Nephron (organoid): ENCODE measurements at regions not wholly inside any gene's neighbourhood (a gene's known extent, or its start where the extent isn't known, plus 50 kb on each side); places are given as distances from the start of the nearest gene placed in this dataset.
A peak's percentile ranks its signal among the peaks of the same experiment; 100 is the strongest.

Experiments used
- H3K27ac Mint-ChIP-seq, 3 experiments: 2 replicates each; pipeline ENCODE4 v1.8.0; 2020; ENCODE audit warnings: mixed read lengths in 3 of 3, mild to moderate bottlenecking in 2 of 3, moderate library complexity in 1 of 3
- H3K27me3 Mint-ChIP-seq: 2 replicates; pipeline ENCODE4 v1.8.0; 2021; ENCODE audit warnings: low read depth, mild to moderate bottlenecking, moderate library complexity, mixed read lengths
- H3K36me3 Mint-ChIP-seq: 2 replicates; pipeline ENCODE4 v1.8.0; 2020; ENCODE audit warnings: low read depth, mixed read lengths
- H3K4me1 Mint-ChIP-seq: 2 replicates; pipeline ENCODE4 v1.8.0; 2020; ENCODE audit warnings: mixed read lengths
- H3K4me3 Mint-ChIP-seq, 3 experiments: 2 replicates each; pipeline ENCODE4 v1.8.0; 2020; ENCODE audit warnings: mild to moderate bottlenecking in 3 of 3, mixed read lengths in 3 of 3, moderate library complexity in 2 of 3
- H3K9me3 Mint-ChIP-seq: 2 replicates; pipeline ENCODE4 v1.8.0; 2020; ENCODE audit warnings: mixed read lengths
- TF ChIP-seq, protein P1 (sequence below), 3 experiments: fragments of 200-600 bp; sonication (generic); IDR thresholded peaks; one replicate each; pipeline ENCODE4 v1.5.0; 2021; ENCODE audit warnings: antibody characterized with exemption in 3 of 3; ENCODE audit not compliant: unreplicated experiment in 3 of 3

- TF ChIP-seq, protein P1, sequence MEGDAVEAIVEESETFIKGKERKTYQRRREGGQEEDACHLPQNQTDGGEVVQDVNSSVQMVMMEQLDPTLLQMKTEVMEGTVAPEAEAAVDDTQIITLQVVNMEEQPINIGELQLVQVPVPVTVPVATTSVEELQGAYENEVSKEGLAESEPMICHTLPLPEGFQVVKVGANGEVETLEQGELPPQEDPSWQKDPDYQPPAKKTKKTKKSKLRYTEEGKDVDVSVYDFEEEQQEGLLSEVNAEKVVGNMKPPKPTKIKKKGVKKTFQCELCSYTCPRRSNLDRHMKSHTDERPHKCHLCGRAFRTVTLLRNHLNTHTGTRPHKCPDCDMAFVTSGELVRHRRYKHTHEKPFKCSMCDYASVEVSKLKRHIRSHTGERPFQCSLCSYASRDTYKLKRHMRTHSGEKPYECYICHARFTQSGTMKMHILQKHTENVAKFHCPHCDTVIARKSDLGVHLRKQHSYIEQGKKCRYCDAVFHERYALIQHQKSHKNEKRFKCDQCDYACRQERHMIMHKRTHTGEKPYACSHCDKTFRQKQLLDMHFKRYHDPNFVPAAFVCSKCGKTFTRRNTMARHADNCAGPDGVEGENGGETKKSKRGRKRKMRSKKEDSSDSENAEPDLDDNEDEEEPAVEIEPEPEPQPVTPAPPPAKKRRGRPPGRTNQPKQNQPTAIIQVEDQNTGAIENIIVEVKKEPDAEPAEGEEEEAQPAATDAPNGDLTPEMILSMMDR (IDR thresholded peaks at IDR 0.05; ENCODE audit: unreplicated experiment in 3 of 3): no peak
- no peak overlapping the region for H3K4me3 Mint-ChIP-seq
- H3K27me3 Mint-ChIP-seq: peaks cover 10% of the 10 kb centered on the region
- peaks cover 9% of the 10 kb centered on the region for H3K4me1 Mint-ChIP-seq
- no peak overlapping the region for H3K27ac Mint-ChIP-seq
- no peaks in the 10 kb centered on the region for H3K36me3 Mint-ChIP-seq
- peaks cover 10% of the 10 kb centered on the region for H3K9me3 Mint-ChIP-seq
Observed at GRCh38 chr6:14060971-14061370, 56.6 kb upstream of the CD83 start.

DNA sequence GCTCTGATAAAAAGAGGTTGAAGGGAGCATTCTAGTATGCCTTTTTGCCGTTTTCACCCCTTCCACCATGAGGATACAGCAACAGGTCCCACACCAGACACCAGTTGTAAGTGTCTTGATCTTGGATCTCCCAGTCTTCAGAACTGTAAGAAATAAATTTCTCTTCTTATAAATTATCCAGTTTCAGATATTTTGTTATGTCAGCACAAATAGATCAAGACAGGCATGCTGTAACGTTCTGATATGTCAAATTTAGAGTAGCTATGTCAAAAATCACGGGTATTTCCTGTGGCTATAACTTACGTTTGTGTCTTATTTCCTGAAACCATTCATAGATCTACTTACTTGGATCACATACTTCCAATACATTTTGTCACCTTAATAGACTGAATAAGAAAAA, 55.9 kb upstream of the CD83 start:
- Mint-ChIP-seq H3K27me3 (peaks cover 10% of the 10 kb centered on the region), H3K27ac (no peak overlapping the region), H3K4me3 (no peak overlapping the region), H3K36me3 (no peaks in the 10 kb centered on the region), H3K4me1 (peaks cover 9% of the 10 kb centered on the region), H3K9me3 (peaks cover 10% of the 10 kb centered on the region)
- TF ChIP-seq, protein P1 (IDR thresholded peaks at IDR 0.05; ENCODE audit: unreplicated experiment in 3 of 3): no peak

DNA sequence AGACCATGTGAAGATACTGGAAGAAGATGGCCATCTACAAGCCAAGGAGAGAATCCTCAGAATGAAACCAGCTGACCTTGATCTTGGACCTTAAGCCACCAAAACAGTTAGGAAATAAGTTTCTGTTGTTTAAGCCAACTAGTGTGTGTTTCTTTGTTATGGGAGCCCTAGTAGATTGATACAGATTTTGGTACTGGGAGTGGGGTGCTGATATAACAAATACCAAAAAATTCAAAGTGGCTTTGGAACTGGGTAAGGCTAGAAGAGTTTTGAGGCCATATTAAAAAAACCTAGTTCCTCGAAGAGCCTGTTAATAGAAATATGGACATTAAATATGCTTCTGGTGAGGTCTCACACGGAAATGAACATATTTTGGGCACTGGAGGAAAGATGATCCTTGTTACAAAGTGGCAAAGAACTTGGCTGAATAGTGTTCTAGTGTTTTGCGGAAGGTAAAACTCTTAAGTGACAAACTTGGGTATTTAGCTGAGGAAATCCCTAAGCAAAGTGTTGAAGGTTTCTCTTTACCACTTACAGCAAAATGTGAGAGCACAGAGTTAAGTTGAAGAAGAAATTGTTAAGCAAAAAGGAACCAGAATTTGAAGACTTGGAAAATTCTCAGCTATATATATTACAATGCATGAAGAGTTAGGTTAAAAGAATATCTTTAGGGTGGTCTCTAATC, 55.1 kb upstream of the CD83 start:
- TF ChIP-seq, protein P1 (IDR thresholded peaks at IDR 0.05; ENCODE audit: unreplicated experiment in 3 of 3): no peak
- Mint-ChIP-seq H3K27me3 (peaks cover 10% of the 10 kb centered on the region), H3K4me1 (peaks cover 9% of the 10 kb centered on the region), H3K9me3 (peaks cover 10% of the 10 kb centered on the region), H3K4me3 (no peak overlapping the region), H3K36me3 (no peaks in the 10 kb centered on the region), H3K27ac (no peak overlapping the region)

DNA sequence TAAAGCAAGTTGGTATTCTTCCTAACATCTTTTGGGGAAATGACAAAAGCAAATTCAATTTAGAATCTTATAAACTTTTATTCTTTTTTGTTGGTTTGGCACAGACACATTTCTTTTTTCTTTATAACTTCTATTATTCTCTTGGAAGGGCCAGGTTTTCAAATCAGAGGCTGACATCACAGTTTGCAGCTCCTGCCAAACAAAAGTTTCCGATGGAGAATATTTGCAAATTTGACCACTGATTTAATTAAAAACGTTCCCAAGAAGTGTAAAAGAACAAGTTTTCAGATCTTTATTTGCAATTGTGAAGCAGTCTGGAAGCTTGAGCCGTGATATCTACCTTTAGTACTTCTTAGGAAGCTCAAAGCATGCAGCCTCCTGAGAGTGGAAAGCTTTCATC, 53.8 kb upstream of the CD83 start:
- H3K9me3 Mint-ChIP-seq: peaks cover 10% of the 10 kb centered on the region
- no peak overlapping the region for H3K27ac Mint-ChIP-seq
- TF ChIP-seq, protein P1 (IDR thresholded peaks at IDR 0.05; ENCODE audit: unreplicated experiment in 3 of 3): no peak
- peaks cover 4% of the 10 kb centered on the region for H3K27me3 Mint-ChIP-seq
- H3K36me3 Mint-ChIP-seq: no peaks in the 10 kb centered on the region
- H3K4me3 Mint-ChIP-seq: no peak overlapping the region
- H3K4me1 Mint-ChIP-seq: no peaks in the 10 kb centered on the region

DNA sequence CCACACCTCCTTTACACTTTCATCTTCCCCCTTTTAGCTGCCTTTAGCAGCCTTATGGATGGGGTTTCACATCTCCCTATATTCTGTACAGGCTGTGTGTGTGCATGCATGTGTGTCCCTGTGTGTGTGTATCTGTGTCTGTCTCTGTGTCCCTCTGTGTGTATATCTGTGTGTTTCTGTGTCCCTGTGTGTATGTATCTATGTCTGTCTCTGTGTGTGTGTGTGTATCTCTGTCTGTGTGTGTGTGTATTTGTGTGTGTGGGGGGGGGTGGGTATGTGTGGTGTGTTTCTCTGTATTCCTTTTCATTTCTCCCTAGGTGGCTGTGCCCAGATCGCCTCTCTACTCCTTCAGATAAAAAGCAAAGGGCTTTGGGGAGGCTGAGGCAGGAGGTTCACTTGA, 52.2 kb upstream of the CD83 start:
- peaks cover 10% of the 10 kb centered on the region for H3K9me3 Mint-ChIP-seq
- no peak overlapping the region for H3K4me3 Mint-ChIP-seq
- H3K4me1 Mint-ChIP-seq: no peaks in the 10 kb centered on the region
- H3K36me3 Mint-ChIP-seq: no peaks in the 10 kb centered on the region
- TF ChIP-seq, protein P1 (IDR thresholded peaks at IDR 0.05; ENCODE audit: unreplicated experiment in 3 of 3): no peak
- H3K27ac Mint-ChIP-seq: no peak overlapping the region
- no peaks in the 10 kb centered on the region for H3K27me3 Mint-ChIP-seq

DNA sequence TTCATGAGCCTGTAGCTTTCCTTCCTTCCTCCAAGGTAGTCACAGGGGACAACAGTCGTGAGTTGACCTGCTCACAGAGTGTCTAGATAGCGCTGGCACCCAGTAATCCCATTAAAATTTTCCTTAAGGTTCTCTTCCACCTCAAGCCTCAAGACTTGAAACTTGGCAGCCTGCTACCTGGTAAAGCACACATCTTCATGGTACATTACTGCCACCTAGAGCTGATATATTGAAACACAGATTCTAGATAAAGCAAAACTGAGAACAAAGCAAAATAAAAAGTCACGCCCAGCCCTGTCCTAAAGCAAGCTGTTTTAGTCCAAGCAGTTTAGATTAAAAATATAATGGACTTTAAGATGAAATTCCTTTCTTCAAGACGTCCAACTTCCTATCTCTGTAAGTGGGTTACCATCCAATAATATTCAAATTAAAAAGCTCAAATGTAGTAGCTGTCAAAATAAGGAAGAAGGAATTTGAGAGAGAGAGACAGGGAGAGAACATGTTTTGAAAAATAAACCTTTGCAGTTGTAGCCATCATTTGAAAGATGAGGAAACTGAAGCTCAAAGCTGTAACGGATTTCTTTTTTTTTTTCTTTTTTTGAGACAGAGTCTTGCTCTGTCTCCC, 50.7 kb upstream of the CD83 start:
- TF ChIP-seq, protein P1 (IDR thresholded peaks at IDR 0.05; ENCODE audit: unreplicated experiment in 3 of 3): peak; percentile 64 to 75 (median 69)
- H3K36me3 Mint-ChIP-seq: no peaks in the 10 kb centered on the region
- H3K27me3 Mint-ChIP-seq: no peaks in the 10 kb centered on the region
- H3K9me3 Mint-ChIP-seq: peaks cover 4% of the 10 kb centered on the region
- no peaks in the 10 kb centered on the region for H3K4me1 Mint-ChIP-seq
- H3K27ac Mint-ChIP-seq: no peak overlapping the region
- no peak overlapping the region for H3K4me3 Mint-ChIP-seq
